CD4-positive, CD25-positive, alpha-beta regulatory T cell (primary cell): ENCODE measurements at regions not wholly inside any gene's neighbourhood (a gene's known extent, or its start where the extent isn't known, plus 50 kb on each side); places are given as distances from the start of the nearest gene placed in this dataset.

Experiments used
- ATAC-seq, 2 donors: fragments of 150-1000 bp; cut with Tn5 transposase; one replicate each; pipeline ENCODE4 v1.10.0; 2021; ENCODE audit warnings: low read depth in 2 of 2, moderate number of reproducible peaks in 2 of 2, moderate library complexity in 1 of 2
- DNase-seq, 3 donors: peaks; one replicate each; pipeline versions ENCODE4 v3.0.0 to v3.0.0-alpha.2; 2012 to 2022; ENCODE audit warnings: mixed read lengths in 1 of 3
- H3K27ac ChIP-seq: one replicate; pipeline ENCODE4 v1.7.0; 2013; ENCODE audit warnings: mild to moderate bottlenecking, low read length; ENCODE audit not compliant: insufficient read depth, poor library complexity, severe bottlenecking
- H3K27me3 ChIP-seq: one replicate; pipeline ENCODE4 v1.7.0; 2013; ENCODE audit warnings: low read length; ENCODE audit not compliant: control insufficient read depth, insufficient read depth
- H3K36me3 ChIP-seq: one replicate; pipeline ENCODE4 v1.7.0; 2013; ENCODE audit warnings: mild to moderate bottlenecking, low read length, moderate library complexity; ENCODE audit not compliant: control insufficient read depth, insufficient read depth
- H3K4me1 ChIP-seq: 2 replicates; pipeline ENCODE4 v1.7.0; 2013; ENCODE audit warnings: mild to moderate bottlenecking, low read length; ENCODE audit not compliant: insufficient read depth, control insufficient read depth, poor library complexity, severe bottlenecking
- H3K4me3 ChIP-seq: one replicate; pipeline ENCODE4 v1.7.0; 2013; ENCODE audit warnings: low read depth, mild to moderate bottlenecking, low read length, moderate library complexity
- H3K9me3 ChIP-seq, 2 experiments: 1 replicate in 1 of 2; 2 replicates in 1 of 2; pipeline ENCODE4 v1.7.0; 2013; ENCODE audit warnings: low read length in 2 of 2, mild to moderate bottlenecking in 1 of 2, moderate library complexity in 1 of 2; ENCODE audit not compliant: control insufficient read depth in 2 of 2
- H3K27ac Mint-ChIP-seq, 3 donors: one replicate each; pipeline ENCODE4 v1.8.0; 2020 to 2022; ENCODE audit warnings: mild to moderate bottlenecking in 3 of 3, mixed read lengths in 3 of 3, moderate library complexity in 2 of 3
- H3K27me3 Mint-ChIP-seq: one replicate; pipeline ENCODE4 v1.8.0; 2022; ENCODE audit warnings: mild to moderate bottlenecking, mixed read lengths
- H3K36me3 Mint-ChIP-seq: one replicate; pipeline ENCODE4 v1.8.0; 2020; ENCODE audit warnings: mixed read lengths
- H3K4me1 Mint-ChIP-seq, 4 donors: one replicate each; pipeline ENCODE4 v1.8.0; 2020 to 2022; ENCODE audit warnings: mixed read lengths in 4 of 4, mild to moderate bottlenecking in 1 of 4
- H3K4me3 Mint-ChIP-seq, 4 donors: one replicate each; pipeline ENCODE4 v1.8.0; 2020 to 2022; ENCODE audit warnings: mild to moderate bottlenecking in 4 of 4, mixed read lengths in 4 of 4, moderate library complexity in 3 of 4
- H3K9me3 Mint-ChIP-seq, 7 donors: one replicate each; pipeline ENCODE4 v1.8.0; 2020 to 2022; ENCODE audit warnings: mixed read lengths in 7 of 7, mild to moderate bottlenecking in 3 of 7, moderate library complexity in 2 of 7

- Mint-ChIP-seq H3K9me3 (peaks cover 0 to 14% (median 3%) of the 10 kb centered on the region in 7 donors), H3K4me1 (no peaks in the 10 kb centered on the region), H3K36me3 (no peaks in the 10 kb centered on the region), H3K27me3 (no peaks in the 10 kb centered on the region), H3K4me3 (no peak overlapping the region), H3K27ac (no peak overlapping the region)
- no peaks in the 10 kb centered on the region for H3K36me3 ChIP-seq
- DNase-seq: no peak
- H3K4me3 ChIP-seq: no peak overlapping the region
- ATAC-seq: no peak
- H3K27ac ChIP-seq: no peak overlapping the region
- peaks cover 0 to 1% of the 10 kb centered on the region in 2 experiments for H3K9me3 ChIP-seq
- H3K4me1 ChIP-seq: no peaks in the 10 kb centered on the region
- no peaks in the 10 kb centered on the region for H3K27me3 ChIP-seq
These were observed 108.8 kb upstream of the TCF4 start for GRCh38 chr18:55696811-55697210.

GRCh38 chr18:55695091-55695490, 107.1 kb upstream of the TCF4 start:
- H3K27ac ChIP-seq: no peak overlapping the region
- no peaks in the 10 kb centered on the region for H3K36me3 ChIP-seq
- no peaks in the 10 kb centered on the region for H3K36me3 Mint-ChIP-seq
- H3K4me3 Mint-ChIP-seq: no peak overlapping the region
- H3K9me3 ChIP-seq: peaks cover 0 to 1% of the 10 kb centered on the region in 2 experiments
- DNase-seq (no peak), ATAC-seq (no peak)
- H3K4me1 Mint-ChIP-seq: no peaks in the 10 kb centered on the region
- no peaks in the 10 kb centered on the region for H3K27me3 ChIP-seq
- H3K27me3 Mint-ChIP-seq: no peaks in the 10 kb centered on the region
- no peak overlapping the region for H3K4me3 ChIP-seq
- H3K4me1 ChIP-seq: no peaks in the 10 kb centered on the region
- no peak overlapping the region for H3K27ac Mint-ChIP-seq
- H3K9me3 Mint-ChIP-seq: peaks cover 0 to 12% (median 3%) of the 10 kb centered on the region in 7 donors

GRCh38 chr18:55694291-55694690, 106.3 kb upstream of the TCF4 start:
- no peak overlapping the region for H3K4me3 ChIP-seq
- DNase-seq (no peak), ATAC-seq (no peak)
- peaks cover 0 to 1% of the 10 kb centered on the region in 2 experiments for H3K9me3 ChIP-seq
- no peak overlapping the region for H3K27ac Mint-ChIP-seq
- no peaks in the 10 kb centered on the region for H3K4me1 ChIP-seq
- no peaks in the 10 kb centered on the region for H3K27me3 ChIP-seq
- peaks cover 0 to 12% (median 2%) of the 10 kb centered on the region in 7 donors for H3K9me3 Mint-ChIP-seq
- H3K27ac ChIP-seq: no peak overlapping the region
- H3K27me3 Mint-ChIP-seq: no peaks in the 10 kb centered on the region
- H3K36me3 Mint-ChIP-seq: no peaks in the 10 kb centered on the region
- H3K36me3 ChIP-seq: no peaks in the 10 kb centered on the region
- no peaks in the 10 kb centered on the region for H3K4me1 Mint-ChIP-seq
- H3K4me3 Mint-ChIP-seq: no peak overlapping the region

- ATAC-seq (no peak), DNase-seq (no peak)
- no peaks in the 10 kb centered on the region for H3K9me3 ChIP-seq
- H3K36me3 ChIP-seq: no peaks in the 10 kb centered on the region
- H3K27ac ChIP-seq: no peak overlapping the region
- no peak overlapping the region for H3K4me3 ChIP-seq
- Mint-ChIP-seq H3K27ac (no peak overlapping the region), H3K36me3 (no peaks in the 10 kb centered on the region), H3K4me3 (no peak overlapping the region), H3K9me3 (peaks cover 0 to 5% (median 0%) of the 10 kb centered on the region in 7 donors), H3K4me1 (no peaks in the 10 kb centered on the region), H3K27me3 (no peaks in the 10 kb centered on the region)
- no peaks in the 10 kb centered on the region for H3K27me3 ChIP-seq
- H3K4me1 ChIP-seq: no peaks in the 10 kb centered on the region
These were observed 100.0 kb upstream of the TCF4 start for GRCh38 chr18:55688030-55688429.

GRCh38 chr18:55687106-55687505, 99.1 kb upstream of the TCF4 start:
- H3K27me3 ChIP-seq: no peaks in the 10 kb centered on the region
- no peak overlapping the region for H3K27ac Mint-ChIP-seq
- no peaks in the 10 kb centered on the region for H3K36me3 Mint-ChIP-seq
- H3K4me1 Mint-ChIP-seq: no peaks in the 10 kb centered on the region
- H3K27me3 Mint-ChIP-seq: no peaks in the 10 kb centered on the region
- no peak overlapping the region for H3K4me3 Mint-ChIP-seq
- ATAC-seq: no peak
- no peaks in the 10 kb centered on the region for H3K9me3 ChIP-seq
- no peak overlapping the region for H3K4me3 ChIP-seq
- H3K36me3 ChIP-seq: no peaks in the 10 kb centered on the region
- no peak overlapping the region for H3K27ac ChIP-seq
- H3K4me1 ChIP-seq: no peaks in the 10 kb centered on the region
- no peak for DNase-seq
- H3K9me3 Mint-ChIP-seq: peaks cover 0 to 5% (median 0%) of the 10 kb centered on the region in 7 donors

- Histone ChIP-seq H3K9me3 (no peaks in the 10 kb centered on the region), H3K4me3 (no peak overlapping the region), H3K36me3 (no peaks in the 10 kb centered on the region), H3K4me1 (no peaks in the 10 kb centered on the region), H3K27me3 (no peaks in the 10 kb centered on the region), H3K27ac (no peak overlapping the region)
- H3K27me3 Mint-ChIP-seq: no peaks in the 10 kb centered on the region
- no peak overlapping the region for H3K27ac Mint-ChIP-seq
- ATAC-seq: no peak
- no peaks in the 10 kb centered on the region for H3K36me3 Mint-ChIP-seq
- DNase-seq: no peak
- H3K4me1 Mint-ChIP-seq: no peaks in the 10 kb centered on the region
- H3K4me3 Mint-ChIP-seq: no peak overlapping the region
- peaks cover 0 to 5% (median 3%) of the 10 kb centered on the region in 7 donors for H3K9me3 Mint-ChIP-seq
These were observed 97.6 kb upstream of the TCF4 start for GRCh38 chr18:55685638-55686037.

GRCh38 chr18:55672574-55673361, 84.8 kb upstream of the TCF4 start:
- Mint-ChIP-seq H3K36me3 (no peaks in the 10 kb centered on the region), H3K4me3 (no peak overlapping the region), H3K4me1 (no peaks in the 10 kb centered on the region), H3K27ac (no peak overlapping the region), H3K27me3 (no peaks in the 10 kb centered on the region), H3K9me3 (peaks cover 0 to 14% (median 7%) of the 10 kb centered on the region in 7 donors)
- H3K4me3 ChIP-seq: no peak overlapping the region
- no peaks in the 10 kb centered on the region for H3K4me1 ChIP-seq
- H3K27ac ChIP-seq: no peak overlapping the region
- DNase-seq: no peak
- H3K9me3 ChIP-seq: no peaks in the 10 kb centered on the region
- no peaks in the 10 kb centered on the region for H3K36me3 ChIP-seq
- no peaks in the 10 kb centered on the region for H3K27me3 ChIP-seq
- no peak for ATAC-seq

- H3K9me3 ChIP-seq: peaks cover 0 to 3% of the 10 kb centered on the region in 2 experiments
- DNase-seq (no peak), ATAC-seq (no peak)
- no peaks in the 10 kb centered on the region for H3K27me3 ChIP-seq
- Mint-ChIP-seq H3K36me3 (no peaks in the 10 kb centered on the region), H3K4me1 (no peaks in the 10 kb centered on the region), H3K27ac (no peak overlapping the region), H3K27me3 (no peaks in the 10 kb centered on the region), H3K4me3 (no peak overlapping the region), H3K9me3 (peaks cover 1 to 18% (median 6%) of the 10 kb centered on the region in 7 donors)
- H3K27ac ChIP-seq: no peak overlapping the region
- no peaks in the 10 kb centered on the region for H3K4me1 ChIP-seq
- H3K4me3 ChIP-seq: no peak overlapping the region
- H3K36me3 ChIP-seq: no peaks in the 10 kb centered on the region
These were observed 77.5 kb upstream of the TCF4 start for GRCh38 chr18:55665506-55665905.
